Coronary artery (tissue), 2 donors: ENCODE measurements at regions not wholly inside any gene's neighbourhood (a gene's known extent, or its start where the extent isn't known, plus 50 kb on each side); places are given as distances from the start of the nearest gene placed in this dataset.

Experiments
- DNase-seq: peaks from one replicate; pipeline ENCODE4 v3.0.0-alpha.2; 2017; ENCODE audit warnings: low spot score
- H3K27ac ChIP-seq, 2 donors: fragments of 200-600 bp; sonication (generic); one replicate each; pipeline ENCODE4 v1.5.1; 2016 to 2019
- H3K4me3 ChIP-seq: fragments of 200-600 bp; sonication (generic); 2 replicates; pipeline ENCODE4 v1.5.1; 2016; ENCODE audit warnings: mild to moderate bottlenecking, moderate library complexity
- CTCF ChIP-seq: fragments of 200-600 bp; sonication (generic); IDR thresholded peaks from one replicate; pipeline ENCODE4 v1.5.1; 2019; ENCODE audit warnings: antibody characterized with exemption

- DNase-seq: no peak
- Histone ChIP-seq H3K4me3 (no peak overlapping the region), H3K27ac (peak overlapping the region in 1 of 2 donors; percentile 77)
- no peak for TF ChIP-seq CTCF
These were observed 77.4 kb upstream of the CCL2 start for GRCh38 chr17:34177642-34178041.

GRCh38 chr17:34178092-34178491, 77.0 kb upstream of the CCL2 start:
- H3K27ac ChIP-seq: peak overlapping the region in 1 of 2 donors; percentile 77
- no peak for DNase-seq

GRCh38 chr17:34182036-34182803, 72.9 kb upstream of the CCL2 start:
- H3K27ac ChIP-seq: no peak overlapping the region
- DNase-seq: no peak
- no peak for TF ChIP-seq CTCF
- no peak overlapping the region for H3K4me3 ChIP-seq

More at GRCh38 chr17:34178092-34178491, 77.0 kb upstream of the CCL2 start:
- H3K4me3 ChIP-seq: no peak overlapping the region
- no peak for TF ChIP-seq CTCF

- no peak overlapping the region for H3K27ac ChIP-seq
- DNase-seq: no peak
- TF ChIP-seq CTCF: no peak
- no peak overlapping the region for H3K4me3 ChIP-seq
These were observed 59.1 kb upstream of the CCL2 start for GRCh38 chr17:34195987-34196386.

- no peak for TF ChIP-seq CTCF
- no peak for DNase-seq
- no peak overlapping the region for H3K27ac ChIP-seq
- no peak overlapping the region for H3K4me3 ChIP-seq
These were observed 56.6 kb upstream of the CCL2 start for GRCh38 chr17:34198519-34198918.

- no peak for TF ChIP-seq CTCF
- no peak for DNase-seq
- Histone ChIP-seq H3K4me3 (no peak overlapping the region), H3K27ac (no peak overlapping the region)
These were observed 55.6 kb upstream of the CCL2 start for GRCh38 chr17:34199454-34199853.

- DNase-seq: peak; percentile 78
- peak; percentile 100 for TF ChIP-seq CTCF
- H3K27ac ChIP-seq: no peak overlapping the region
- H3K4me3 ChIP-seq: no peak overlapping the region
These were observed 55.1 kb upstream of the CCL2 start for GRCh38 chr17:34199932-34200534.
